SK-N-MC (cell line): ENCODE measurements at regions not wholly inside any gene's neighbourhood (a gene's known extent, or its start where the extent isn't known, plus 50 kb on each side); places are given as distances from the start of the nearest gene placed in this dataset.

ENCODE experiments used
- EZH2 ChIP-seq: fragments of 200-600 bp; sonication (generic); IDR thresholded peaks from one replicate; pipeline ENCODE4 v1.6.1; 2017; ENCODE audit warnings: antibody characterized with exemption
- FOXP2 ChIP-seq: optimal IDR thresholded peaks from 2 replicates; pipeline ENCODE3; 2011; ENCODE audit warnings: mild to moderate bottlenecking, moderate library complexity; ENCODE audit not compliant: insufficient read depth; ENCODE audit errors: extremely low read length, control extremely low read depth
- POLR2AphosphoS5 ChIP-seq: IDR thresholded peaks from 2 replicates; pipeline ENCODE4 v1.6.1; 2012; ENCODE audit warnings: mild to moderate bottlenecking, low read depth, low read length, borderline replicate concordance

DNA sequence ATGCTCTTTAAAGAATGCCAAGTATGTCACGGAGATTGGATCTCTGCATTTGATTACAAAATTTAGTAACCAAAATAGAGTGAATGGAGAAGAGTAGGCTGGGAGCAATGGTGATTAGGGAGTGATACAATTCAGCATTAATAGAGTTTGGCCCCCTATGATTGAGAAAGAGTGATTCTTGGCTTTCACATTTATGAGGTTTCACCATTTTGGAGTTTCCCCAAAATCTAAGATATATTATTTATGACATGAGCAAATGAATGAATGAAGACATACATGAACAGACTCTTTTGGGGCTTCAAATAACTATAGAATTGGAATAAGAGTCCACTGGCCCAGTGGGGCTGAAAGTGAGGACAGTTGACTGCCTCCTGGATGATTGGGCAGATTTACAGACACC, 255.2 kb downstream of the LPIN1 start:
- no peak for TF ChIP-seq EZH2
- TF ChIP-seq POLR2AphosphoS5, result no peak
- no peak for TF ChIP-seq FOXP2
